ENCODE measurements at regions not wholly inside any gene's neighbourhood (a gene's known extent, or its start where the extent isn't known, plus 50 kb on each side); places are given as distances from the start of the nearest gene placed in this dataset.

GRCh38 chr2:5751873-5752482 is 59.8 kb downstream of the SOX11 start:
- DNase-seq (ENCODE audit: low read depth): no peak

- no peak for DNase-seq (ENCODE audit: low read depth)
These were observed 64.1 kb downstream of the SOX11 start for GRCh38 chr2:5756272-5756671.

- DNase-seq (ENCODE audit: low read depth): no peak
These were observed 66.2 kb downstream of the SOX11 start for GRCh38 chr2:5758346-5758745.

- no peak for DNase-seq (ENCODE audit: low read depth)
These were observed 67.8 kb downstream of the SOX11 start for GRCh38 chr2:5759949-5760348.

- no peak for DNase-seq (ENCODE audit: low read depth)
These were observed 71.3 kb downstream of the SOX11 start for GRCh38 chr2:5763531-5763930.

DNA sequence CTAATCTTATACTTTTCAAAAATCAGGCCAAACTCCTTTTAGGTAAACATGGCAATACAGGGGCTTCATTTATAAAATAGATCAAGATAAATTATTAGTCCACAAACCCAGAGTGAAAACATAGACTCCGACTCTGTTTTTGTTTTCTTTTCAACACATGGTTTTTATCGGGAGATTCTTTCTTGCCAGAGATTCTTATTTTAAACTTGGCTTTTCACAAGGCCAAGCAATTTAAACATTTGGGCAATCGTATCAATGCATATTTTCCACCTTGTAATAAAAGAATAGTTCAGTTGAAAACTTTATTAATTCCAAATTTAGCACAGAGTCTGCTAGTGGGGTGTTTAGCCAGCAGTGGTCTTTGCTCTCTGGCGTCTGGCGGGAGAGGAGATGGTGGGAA is 71.9 kb downstream of the SOX11 start:
- DNase-seq (ENCODE audit: low read depth): no peak

GRCh38 chr2:5766056-5766455 is 73.9 kb downstream of the SOX11 start:
- no peak for DNase-seq (ENCODE audit: low read depth)

DNA sequence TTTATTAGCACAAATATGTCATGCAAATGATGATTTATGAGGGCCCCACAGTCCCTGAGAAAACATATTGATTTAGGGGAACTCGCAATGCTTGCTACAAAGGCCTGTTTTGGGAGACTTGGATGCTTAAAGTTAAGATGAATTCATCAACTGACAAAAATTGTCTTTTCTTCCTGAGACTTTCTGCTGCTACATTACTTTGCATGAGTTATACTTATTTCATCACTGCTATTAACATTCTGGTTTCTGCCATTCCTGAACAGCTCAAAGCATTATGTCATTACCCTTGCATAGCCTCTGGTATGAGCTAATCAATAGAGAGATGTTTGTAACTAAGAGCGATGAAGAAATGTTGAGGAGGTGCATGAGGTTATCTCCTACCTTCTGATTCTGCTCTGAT is 74.4 kb downstream of the SOX11 start:
- no peak for DNase-seq (ENCODE audit: low read depth)

- DNase-seq (ENCODE audit: low read depth): no peak
These were observed 84.9 kb downstream of the SOX11 start for GRCh38 chr2:5777131-5777535.

DNA sequence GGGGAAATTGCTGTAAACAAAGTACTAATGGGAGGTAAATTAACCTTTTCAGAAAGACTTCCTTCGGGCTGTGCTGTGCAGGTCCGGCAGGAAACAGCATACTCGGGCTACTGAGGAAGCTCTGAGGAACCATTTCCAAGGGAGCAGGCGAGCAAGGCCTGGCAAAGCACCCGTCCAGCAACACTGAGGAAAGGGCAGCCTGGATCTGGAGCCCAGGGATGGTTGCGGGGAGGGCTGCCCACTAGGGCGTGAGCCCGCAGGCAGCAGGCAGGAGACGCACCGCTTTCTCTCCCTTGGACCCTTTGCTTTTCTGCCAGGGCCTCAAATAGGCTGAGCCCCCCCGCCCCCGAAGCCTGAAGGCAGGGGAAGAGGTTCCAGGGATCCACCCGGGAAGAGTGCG is 89.5 kb downstream of the SOX11 start:
- DNase-seq (ENCODE audit: low read depth): no peak

DNA sequence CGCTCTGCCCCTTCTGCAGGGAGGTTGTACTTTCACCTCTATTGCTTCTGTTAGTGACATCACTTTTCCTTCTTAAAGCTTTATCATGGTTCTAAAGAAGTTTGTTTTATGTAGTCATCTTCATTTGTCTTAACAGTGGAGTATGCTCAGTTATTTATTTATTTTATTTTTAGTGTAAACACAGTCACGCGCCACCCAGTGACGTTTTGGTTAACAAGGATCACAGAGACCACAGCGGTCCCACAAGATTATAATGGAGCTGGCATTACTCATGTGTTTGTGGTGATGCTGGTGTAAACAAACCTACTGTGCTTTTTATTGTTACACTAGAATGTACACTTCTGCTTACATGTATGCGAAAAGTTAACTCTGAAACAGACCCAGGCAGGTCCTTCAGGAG is 89.9 kb downstream of the SOX11 start:
- DNase-seq (ENCODE audit: low read depth): no peak

DNA sequence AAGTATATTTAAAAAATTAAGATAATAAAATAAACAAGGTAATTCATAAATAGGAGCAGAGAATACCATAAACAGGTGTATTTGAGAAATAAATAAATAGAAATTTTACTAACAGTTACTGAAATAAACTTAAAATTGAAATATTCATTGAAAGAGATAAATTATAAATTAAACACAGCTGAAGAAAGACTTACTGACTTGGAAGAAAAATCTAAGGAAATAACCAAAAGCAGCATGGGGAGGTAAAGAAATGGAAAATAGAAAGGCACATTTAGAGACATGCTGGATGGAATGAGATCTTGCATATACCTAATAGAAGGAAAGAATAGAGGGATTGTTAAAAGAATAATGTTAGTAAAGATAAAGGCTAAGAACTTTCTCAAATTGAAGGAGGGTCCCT is 96.3 kb downstream of the SOX11 start:
- DNase-seq (ENCODE audit: low read depth): no peak

DNA sequence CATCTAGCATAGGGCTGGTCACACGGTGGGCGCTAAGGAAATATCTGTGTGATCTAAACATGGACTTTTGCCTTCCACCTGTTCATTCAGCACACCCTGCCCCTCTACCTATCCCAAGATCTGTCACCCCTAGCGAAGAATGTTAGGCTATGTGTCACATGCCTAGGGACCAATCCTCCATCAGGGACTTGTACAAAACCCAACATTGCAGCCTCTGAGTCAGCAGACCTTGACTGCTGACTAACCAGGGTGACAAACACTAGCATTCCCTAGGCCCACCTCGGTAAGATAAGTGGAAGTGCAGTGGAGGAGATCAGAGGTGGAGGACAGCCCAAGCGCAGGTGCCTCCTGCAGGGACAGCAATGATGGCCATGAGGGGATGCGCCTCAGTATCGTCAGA is 99.2 kb downstream of the SOX11 start:
- DNase-seq (ENCODE audit: low read depth): no peak

DNA sequence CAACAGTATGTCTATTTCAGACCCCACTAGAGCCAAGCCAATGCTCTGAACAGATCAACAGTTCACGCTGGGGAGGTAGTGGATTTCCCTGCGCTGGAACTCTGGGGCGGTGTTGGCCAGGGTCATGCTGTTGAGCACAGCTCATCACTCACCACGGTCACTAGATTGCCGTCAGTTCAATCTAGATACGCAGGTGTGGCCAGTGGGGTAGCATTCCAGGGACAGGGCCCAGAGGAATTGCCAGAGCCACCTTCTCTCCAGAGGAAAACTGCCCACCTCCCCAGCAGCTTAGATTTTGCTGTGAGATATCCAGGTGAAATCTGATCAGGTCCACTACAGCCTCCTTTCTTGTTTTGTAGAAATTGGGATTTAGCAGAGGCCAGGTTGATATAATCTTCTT is 101.8 kb downstream of the SOX11 start:
- DNase-seq (ENCODE audit: low read depth): no peak

GRCh38 chr2:5798084-5798483 is 105.9 kb downstream of the SOX11 start:
- no peak for DNase-seq (ENCODE audit: low read depth)

DNA sequence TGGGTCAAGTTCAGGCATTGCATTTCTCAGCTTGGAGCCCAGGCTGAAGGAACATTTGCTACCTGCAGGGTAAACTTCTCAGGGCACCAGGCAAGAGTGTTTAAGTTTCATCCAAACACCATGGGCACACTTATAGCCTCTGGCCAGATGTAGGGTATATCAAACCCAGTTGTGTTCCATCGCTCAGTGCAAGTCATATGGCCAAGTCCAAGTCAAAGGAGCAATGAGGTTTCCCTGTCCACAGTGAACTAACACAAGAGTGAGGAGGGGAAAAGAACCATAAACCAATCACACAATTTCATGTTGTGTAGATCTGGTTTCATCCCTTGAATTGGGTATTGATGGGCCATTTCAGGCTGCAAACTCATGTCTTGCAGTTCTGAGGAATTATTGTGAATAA is 107.2 kb downstream of the SOX11 start:
- DNase-seq (ENCODE audit: low read depth): no peak

- DNase-seq (ENCODE audit: low read depth): no peak
These were observed 111.4 kb downstream of the SOX11 start for GRCh38 chr2:5803547-5803946.

GRCh38 chr2:5818961-5819600 is 126.9 kb downstream of the SOX11 start:
- no peak for DNase-seq (ENCODE audit: low read depth)

- no peak for DNase-seq (ENCODE audit: low read depth)
These were observed 131.9 kb downstream of the SOX11 start for GRCh38 chr2:5824126-5824525.

DNA sequence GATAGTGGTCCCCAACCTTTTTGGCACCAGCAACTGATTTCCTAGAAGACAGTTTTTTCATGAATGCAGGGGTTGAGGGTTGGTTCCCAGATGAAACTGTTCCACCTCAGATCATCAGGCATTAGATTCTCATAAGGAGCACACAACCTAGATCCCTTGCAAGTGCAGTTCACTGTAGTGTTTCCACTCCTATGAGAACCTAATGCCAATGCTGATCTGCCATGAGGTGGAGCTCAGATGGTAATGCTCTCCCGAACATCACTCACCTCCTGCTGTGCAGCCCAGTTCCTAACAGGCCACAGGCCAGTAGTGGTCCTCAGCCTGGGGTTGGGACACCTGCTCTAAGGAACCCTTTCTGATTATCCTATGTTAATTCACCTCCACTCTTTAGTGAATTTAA is 133.5 kb downstream of the SOX11 start:
- no peak for DNase-seq (ENCODE audit: low read depth)

DNA sequence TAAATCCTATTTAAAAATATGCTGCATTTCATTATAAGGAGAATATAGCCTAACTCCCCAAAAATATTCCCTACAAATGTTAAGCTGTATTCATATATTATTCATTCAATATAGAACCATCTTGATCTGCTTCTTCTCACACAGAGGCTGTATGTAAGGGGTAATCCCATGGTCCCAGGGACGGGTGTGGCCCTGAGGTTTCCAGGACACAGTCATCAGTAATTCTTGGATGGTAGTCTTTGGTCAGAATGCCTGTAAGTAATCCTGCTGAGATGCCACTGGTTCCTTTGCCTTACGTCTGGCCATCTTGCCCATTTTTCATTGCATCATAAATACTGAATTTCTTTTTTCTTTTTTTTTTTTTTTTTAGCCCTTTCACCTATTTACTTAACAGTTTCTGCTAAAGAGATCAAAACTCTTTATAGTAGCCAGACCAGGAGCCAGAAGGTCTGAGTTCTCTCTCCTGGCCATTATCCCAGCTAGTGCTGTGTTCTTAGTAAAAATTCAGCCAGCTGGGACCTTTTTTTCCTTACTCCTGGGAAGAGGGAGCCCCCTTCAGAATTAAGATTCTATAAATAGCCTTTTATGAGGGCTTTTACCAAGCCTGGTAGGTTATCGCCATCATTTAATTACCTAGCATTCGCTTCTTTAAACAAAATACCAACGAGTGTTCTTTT is 134.9 kb downstream of the SOX11 start:
- DNase-seq (ENCODE audit: low read depth): no peak

GRCh38 chr2:5834501-5834900 is 142.3 kb downstream of the SOX11 start:
- DNase-seq (ENCODE audit: low read depth): no peak

DNA sequence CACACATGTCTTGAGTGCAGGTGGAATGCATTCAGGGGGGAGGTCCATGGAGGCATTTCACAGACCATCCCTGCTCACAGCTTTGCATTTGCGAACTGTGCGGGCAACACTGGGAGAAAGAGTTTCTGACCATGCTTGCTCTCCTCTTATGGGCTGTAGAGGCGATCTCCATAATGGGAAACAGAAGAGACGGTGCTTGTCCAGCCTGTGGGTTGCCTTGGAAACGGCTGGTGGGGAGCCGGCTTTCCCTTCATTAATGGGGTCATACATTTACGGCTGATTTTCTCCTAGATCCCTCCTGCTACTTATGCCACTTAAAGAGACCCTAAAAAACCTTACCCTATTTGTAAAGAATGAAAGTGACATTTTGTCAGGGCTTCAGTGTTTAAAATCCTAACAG is 147.4 kb downstream of the SOX11 start:
- DNase-seq (ENCODE audit: low read depth): no peak

- DNase-seq (ENCODE audit: low read depth): no peak
These were observed 148.9 kb downstream of the SOX11 start for GRCh38 chr2:5841126-5841525.

Data from stimulated activated CD8-positive, alpha-beta memory T cell treated with anti-CD3 and anti-CD28 coated beads, Interleukin-15, amount 100 ng/mL, for 1 hour (primary cell).